HG03095 (cell line): ENCODE measurements at regions not wholly inside any gene's neighbourhood (a gene's known extent, or its start where the extent isn't known, plus 50 kb on each side); places are given as distances from the start of the nearest gene placed in this dataset.
"Not testable (repeated sequence)": the region's sequence is repeated elsewhere in the genome, so short reads cannot be mapped to it uniquely, and the experiment has no call there.

ENCODE experiments used
- ATAC-seq: cut with Tn5 transposase; IDR thresholded peaks from one replicate; pipeline ENCODE4 v1.9.1; 2021; ENCODE audit warnings: moderate library complexity; ENCODE audit not compliant: unreplicated experiment

DNA sequence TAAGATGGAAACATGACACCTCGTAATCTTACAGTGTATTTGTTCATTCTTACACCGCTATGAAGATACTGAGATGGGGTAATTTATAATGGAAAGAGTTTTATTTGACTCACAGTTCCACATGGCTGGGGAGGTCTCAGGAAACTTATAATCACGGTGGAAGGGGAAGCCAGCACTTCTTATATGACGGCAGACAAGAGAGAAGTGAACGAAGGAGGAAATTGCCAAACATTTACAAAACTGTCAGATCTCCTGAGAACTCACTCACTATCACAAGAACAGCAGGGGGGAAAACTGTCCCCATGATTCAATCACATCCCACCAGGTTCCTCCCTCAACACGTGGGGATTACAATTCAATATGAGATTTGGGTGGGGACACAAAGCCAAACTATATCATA is 282.3 kb downstream of the HGF start:
- ATAC-seq: no peak

DNA sequence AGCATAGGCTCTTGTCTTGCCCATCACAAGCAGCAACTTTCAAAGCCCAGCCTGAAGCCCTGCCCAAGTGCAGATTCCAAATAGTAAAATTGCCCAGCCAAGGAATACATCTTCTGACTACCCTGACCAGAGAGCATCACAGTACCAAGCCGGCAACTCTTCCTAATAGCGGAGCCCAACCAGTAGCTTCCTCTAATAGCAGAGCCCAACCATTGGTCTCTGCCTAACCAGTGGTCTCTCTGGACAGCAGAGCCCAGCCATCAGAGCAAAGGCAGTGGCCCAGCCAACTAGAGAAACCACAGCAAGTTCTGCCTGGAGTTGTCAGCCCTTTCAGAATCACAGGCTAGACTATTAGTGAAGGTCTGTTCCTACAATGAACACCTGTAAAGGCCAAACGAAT is 285.6 kb downstream of the HGF start:
- no peak for ATAC-seq

DNA sequence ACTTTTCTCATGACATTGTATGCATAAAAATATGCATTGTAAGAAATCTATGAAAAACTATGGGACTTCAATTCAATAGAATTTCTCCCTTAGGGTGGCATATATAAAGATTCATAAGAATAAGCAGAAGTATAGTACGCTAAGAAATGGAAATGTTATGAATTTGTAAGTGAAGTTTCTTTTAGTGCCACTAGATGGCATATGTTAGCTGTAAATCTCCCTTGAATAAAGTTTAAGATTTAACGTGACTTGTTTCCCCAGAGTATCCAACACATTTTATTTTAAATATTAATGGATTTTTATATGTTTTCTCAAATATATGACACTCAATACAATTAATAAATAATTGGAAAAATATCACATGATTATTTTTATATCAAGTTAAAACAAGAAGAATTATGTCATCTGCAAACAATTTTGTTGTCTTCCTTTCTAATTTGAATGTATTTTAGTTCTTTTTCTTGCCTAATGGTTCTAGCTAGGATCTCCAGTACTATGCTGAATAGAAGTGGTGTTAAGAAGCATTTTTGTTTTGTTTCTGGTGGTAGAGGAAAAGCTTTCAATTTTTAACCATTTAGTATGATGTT is 287.2 kb downstream of the HGF start:
- ATAC-seq: no peak

DNA sequence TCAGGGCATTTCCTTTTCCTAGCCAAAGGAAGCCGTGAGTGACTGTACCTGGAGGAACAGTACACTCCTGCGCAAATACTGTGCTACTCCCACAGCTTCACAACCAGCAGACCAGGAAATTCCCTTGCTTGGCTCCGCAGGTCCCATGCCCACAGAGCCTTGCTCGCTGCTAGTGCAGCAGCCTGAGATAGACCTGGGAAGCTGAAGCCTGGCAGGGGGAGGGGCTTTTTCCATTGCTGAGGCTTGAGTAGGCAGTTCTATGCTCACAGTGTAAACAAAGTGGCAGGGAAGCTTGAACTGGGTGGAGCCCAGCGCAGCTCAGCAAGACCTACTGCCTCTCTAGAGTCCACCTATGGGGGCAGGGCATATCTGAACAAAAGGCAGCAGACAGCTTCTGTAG is 291.2 kb downstream of the HGF start:
- ATAC-seq: no peak

DNA sequence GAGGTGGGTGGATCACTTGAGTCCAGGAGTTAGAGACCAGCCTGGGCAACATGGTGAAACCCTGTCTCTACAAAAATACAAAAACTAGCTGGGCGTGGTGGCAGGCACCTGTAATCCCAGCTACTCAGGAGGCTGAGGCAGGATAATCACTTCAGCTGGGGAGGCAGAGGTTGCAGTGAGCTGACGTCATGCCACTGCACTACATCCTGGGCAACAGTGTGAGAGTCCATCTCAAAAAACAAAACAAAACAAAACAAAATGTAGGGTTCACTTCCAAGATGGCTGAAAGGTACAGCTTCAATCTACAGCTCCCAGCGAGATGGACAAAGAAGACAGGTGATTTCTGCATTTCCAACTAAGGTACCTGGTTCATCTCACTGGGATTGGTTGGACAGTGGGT is 291.6 kb downstream of the HGF start:
- not testable (repeated sequence) for ATAC-seq

DNA sequence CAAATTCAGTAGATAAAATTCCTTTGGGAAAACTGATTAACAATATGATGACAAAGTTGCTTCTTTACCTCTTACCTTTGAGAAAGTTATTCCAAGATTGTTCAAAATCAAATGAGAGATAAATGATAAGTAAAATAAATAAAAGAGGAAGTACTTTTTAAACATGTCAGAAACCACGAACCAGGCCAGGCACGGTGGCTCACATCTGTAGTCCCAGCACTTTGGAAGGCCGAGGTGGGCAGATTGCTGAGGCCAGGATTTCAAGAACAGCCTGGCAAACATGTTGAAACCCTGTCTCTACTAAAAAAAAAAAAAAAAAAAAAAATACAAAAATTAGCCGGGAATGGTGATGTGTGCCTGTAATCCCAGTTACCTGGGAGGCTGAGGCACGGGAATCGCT is 296.6 kb downstream of the HGF start:
- ATAC-seq: no peak

DNA sequence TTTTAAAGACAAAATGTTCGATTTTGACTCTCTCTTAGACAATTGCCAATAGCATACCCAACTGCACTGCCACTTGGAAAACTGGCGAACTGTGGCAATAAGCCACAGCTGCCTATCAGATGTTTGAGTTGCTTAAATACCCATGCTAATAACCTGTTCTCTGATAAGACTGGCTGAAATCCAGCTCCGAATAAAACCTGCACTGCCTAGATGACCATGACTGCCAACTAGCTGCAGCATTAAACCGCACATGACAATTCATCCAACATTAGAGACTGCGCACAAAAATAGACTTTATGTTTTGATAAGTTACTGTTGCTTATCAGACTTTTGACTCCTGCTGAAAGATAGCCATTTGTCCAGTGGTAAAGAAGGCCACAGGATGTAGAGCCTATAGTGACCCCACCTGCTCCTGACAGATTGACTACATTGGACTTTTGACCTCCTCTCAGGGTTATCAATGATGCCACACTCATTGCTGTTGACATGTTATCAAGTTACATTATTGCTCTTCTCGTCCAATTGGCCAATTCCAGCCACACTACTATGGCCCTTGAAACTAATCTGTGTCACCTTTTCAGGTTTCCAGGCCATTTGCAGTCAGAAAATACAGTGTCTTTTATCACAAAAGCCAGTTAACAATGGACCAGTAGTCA is 299.0 kb downstream of the HGF start:
- ATAC-seq: no peak

DNA sequence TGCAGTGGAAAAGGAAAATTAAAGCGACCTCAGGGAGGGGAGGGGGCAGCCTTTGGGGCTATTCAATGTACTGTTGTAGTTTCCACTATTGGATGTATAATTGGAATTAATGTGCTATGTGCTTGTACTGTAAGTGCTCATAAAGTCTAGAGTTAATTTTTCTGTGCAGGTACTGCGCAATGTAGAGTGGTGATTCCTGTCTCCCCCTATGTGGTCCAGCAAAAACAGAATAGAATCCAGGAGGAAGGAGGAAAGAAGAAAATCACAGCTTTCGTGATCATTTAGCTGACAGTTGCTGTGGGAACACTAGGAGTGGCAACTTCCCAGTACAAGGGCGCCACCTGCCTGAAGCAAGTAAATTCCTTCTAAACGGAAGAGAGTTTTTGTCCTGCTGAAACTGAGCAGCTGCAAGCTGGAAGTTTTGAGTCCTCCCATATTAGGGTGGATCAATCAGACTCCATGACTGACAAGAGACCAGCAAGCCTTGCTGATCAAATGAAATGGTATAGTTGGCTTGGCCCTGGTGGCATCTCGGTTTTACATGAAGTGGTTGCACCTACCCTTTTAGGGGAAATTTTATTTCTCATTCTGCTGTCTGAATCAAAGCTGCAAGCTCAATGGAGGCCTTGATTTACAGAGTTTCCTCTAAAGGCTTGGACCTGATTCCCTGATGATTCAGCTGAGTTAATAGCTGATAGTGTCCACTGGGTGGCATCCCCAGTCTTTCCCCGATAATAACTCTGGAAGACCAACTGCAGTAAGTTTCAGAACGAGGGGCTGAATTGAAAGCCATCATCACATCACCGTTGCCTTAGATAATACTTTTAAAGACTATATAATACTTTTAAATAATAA is 299.8 kb downstream of the HGF start:
- no peak for ATAC-seq

DNA sequence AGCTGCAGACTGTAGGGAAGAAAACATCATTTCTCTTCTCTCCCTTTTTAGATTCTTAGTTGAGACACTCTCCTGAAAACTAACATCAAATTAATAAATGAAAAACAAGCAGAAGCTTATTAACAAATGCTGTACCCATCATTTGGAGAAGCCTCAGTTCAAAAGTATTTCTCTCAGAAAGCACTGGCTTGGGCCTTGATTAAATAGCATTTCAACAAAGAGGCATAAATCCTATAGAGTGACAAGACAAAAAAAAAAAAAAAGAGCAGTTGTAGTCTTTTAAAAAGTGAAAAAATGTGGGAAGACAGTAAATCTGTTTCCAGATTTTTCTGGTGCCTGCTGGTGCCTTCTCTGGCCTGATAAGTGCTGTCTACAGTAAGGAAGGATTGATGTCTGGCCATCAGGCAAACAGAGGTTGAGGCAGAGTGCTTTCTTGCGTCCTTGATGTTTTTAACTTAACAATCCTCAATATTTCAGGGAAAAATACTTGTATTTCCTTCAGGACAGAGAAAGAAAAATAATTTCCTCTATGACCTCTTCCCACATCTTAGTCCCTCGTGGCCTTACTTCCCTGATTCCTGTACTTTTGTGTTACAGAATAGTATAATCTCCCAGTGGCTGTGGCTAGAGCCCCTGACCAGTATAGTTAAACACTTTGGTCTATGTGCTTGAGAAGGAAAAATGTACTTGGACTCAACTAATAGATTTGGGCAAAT is 300.5 kb downstream of the HGF start:
- no peak for ATAC-seq

DNA sequence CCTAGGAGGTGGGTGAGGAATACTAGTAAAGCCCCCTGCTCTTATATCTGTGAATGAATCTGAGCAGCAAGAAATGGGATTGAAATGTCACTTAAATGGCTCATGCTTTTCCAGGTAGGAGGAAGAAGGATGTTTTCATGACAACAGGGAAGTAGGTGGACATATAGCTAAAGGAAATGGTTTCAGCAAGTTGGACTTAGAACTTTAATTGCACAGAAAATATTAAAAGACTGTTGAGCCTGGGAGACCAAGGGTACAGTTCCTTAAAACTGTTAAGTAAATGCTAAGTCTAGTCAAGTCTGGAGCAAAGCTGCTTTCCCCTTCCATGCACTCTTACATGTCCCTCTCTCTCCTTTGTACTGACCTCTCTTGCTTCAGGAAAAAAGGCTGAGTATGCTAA is 301.3 kb downstream of the HGF start:
- ATAC-seq: no peak

DNA sequence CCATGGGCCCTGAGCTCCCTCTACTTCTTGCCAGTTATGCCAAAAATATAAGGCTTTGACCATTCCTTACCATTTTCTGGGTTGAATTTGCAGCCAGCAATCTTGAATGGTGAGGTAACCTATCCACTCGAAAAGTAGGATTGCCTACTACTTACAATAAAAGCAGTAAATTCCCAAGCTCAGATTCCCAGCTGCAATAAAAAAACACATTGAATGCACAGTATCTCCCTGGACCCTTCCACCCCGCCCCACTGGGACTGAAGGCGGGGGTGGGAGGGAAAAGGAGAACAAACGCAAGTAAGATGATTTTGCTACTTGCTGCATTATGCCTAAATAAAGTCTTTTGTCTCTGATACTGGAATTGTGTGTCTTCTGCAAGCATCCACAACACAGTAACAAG is 301.9 kb downstream of the HGF start:
- no peak for ATAC-seq

DNA sequence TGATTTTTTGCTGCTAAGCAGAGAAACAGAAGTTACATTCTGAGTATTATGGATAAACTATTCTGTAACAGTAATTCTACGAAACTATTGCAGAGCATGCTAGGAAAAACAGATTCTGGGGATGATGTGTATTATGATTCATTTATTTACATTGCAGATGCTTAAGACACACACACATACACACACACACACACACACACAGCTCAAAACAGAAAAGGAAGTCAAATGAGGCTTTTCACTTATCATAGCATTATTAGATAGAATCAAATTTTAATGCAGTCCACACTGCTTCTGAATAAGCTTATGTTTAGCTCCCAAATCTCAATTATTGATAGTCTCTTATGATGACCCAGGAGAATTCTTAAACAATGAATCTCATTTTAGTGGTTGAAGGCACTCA is 307.2 kb downstream of the HGF start:
- no peak for ATAC-seq

DNA sequence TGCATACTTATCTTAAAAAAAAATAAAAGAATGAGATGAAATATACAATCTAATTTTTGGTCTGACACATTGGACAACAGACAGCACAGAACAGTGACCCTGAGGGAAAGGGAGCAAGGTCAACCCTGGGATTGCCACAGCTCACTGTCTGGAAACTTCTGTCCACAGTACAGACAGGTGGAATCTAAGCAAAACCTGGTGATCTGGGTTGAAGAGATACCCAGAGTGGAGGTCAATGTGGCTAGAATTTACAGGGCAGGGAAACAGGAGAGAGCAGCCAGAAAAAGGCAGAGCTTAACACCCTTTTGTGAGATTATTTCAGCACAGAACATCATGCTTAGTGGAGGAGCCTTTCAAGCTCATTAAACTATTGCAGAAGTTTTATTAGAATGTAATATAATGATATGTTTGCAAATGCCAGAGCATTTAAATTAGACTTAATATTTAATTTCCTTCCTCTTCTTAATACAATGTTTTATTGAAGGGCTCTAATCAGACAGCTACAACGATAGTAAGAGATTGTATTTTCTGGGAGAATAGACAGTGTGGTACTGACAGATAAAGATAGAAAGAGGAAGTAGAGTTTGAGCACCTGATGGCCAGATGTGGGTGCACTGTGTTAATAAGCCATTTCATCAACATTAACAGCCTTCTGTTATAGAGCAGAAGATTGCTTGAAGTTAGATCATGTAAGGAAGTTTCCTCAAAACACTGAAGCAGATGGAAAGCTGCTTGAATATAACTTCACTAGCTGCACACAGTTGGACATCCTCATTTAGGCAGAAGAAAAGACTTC is 309.4 kb downstream of the HGF start:
- no peak for ATAC-seq

DNA sequence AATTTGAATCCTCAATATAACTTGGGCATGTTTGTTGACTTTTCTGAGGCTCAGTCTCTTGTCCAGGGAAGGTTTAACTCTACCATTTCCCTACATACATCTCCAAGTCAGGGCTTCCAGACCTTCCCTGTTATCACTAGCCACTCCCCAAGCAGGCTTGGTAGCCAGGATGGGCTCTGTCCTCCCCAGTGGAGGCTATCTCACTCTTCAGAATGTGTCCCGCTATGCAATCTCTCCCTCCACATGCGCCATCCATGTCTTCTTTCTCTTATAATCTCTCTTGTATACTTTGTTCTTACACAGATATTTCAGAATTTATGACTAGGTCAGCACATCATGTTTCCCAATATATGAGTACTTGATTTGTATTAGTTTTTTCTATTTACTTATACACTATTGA is 310.4 kb downstream of the HGF start:
- no peak for ATAC-seq

DNA sequence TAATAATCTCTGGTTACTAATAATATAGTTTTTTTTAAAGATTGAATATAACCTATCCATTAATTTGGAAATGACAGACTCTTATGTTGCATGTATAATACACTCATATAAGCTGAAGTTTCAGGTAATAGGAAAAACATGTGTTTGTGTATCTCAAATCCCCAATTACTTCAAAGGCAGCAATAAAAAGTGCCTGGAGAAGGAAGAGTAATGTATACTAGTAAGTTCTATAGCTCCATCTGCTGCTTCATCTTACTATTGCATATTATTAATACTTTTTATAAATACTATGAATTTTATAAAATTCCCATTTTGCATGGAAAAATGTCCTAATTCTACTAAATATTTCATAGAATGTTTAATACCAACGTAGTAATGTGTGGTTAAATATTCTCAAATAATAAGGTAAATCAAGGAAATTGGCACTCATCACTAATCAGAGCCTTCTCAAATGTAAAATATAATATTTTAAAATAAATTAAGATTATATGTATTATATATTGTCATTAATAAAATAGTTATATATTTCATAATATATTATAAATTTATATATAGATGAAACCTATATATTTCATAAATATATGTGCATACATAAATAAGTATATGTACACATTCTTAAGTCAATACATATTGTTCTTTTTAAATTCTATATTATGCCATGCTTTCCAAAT is 311.9 kb downstream of the HGF start:
- no peak for ATAC-seq

DNA sequence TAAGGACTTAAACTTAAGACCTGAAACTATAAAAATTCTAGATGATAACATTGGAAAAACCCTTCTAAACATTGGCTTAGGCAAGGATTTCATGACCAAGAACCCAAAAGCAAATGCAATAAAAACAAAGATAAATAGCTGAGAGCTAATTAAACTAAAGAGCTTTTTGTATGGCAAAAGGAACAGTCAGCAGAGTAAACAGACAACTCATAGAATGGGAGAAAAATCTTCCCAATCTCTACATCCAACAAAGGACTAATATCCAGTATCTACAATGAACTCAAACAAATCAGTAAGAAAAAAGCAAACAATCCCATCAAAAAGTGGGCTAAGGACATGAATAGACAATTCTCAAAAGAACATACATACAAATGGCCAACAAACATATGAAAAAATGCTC is 316.1 kb downstream of the HGF start:
- ATAC-seq: not testable (repeated sequence)

DNA sequence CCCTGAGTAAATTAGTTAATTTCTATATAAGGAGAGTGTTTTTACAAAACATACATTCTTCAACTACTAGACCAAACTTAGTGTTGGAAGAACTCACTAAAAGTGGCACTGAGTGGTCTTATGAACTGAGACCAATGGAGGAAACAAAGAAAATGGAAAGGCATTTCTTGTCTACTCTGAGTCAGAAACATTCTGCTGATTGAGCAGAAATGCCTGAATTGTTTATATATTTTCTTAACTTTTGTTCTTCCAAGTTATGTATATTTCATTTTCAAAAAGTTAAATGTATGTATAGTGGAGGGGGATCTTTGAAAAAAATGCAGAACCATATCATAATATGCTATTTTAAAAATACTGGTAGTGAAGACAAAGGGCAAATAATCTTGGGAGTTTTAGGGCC is 320.7 kb downstream of the HGF start:
- no peak for ATAC-seq

DNA sequence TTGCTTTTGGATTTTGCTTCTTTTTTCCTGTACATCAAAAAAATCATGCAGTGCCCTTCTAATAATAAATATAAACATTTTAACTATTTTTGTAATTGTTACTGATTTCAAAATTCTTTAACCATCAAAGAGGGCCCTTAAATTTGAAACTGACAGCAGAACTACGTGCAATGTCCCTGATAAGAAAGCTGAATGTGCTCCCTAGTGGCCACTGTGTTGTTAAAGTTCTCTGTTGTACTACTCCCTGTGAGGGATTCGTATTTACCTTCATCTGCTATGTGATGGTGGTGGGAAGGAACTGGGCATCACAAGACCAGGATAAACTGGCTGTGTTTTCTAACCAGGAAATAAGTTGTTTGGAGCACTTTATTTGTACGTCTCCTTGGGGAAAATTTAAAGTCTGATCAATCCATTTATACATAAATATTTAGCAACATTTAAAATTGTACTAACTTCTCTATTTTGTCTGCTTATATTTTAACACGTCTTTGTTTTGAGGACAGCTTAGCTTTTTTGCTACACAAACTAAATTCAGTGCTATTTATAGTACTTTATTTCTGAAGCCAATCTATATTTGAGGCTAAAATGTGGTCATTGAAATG is 322.4 kb downstream of the HGF start:
- no peak for ATAC-seq

DNA sequence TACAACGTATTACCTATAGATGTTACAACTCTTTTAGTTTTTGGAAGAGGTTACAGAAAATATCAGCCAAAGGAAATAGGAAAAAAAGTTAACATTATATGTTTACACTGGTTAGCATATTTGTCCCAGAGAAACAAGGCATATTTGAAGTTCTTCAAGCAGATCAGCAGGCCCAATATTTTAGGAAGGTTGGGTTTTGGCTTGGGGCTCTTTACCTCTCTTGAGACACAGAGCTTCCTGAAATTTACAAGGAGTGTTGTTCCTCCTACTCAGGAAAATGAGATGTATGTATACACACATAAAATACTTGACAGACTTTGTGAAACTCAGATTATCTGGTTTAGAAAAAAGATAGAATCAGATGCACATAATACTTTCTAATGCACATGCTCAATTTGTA is 323.6 kb downstream of the HGF start:
- ATAC-seq: no peak

DNA sequence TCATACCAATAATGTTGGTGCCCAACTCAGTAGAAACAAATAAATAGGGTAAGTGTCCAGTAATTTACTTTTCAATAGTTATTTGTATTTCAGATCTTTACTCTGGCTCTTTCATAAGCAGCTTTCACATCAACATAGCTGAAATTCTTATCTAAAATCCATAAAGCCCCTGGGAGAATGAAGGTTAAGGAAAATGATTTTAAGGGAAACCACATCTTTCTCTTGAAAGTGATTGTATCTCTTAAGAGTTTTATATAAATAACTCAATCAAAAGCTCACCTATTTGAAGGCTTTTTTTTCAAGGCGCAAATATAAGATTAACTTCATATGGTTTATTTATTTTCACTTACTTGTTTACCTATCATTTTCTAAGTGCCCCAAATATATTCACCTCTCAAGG is 324.4 kb downstream of the HGF start:
- ATAC-seq: no peak
